ENCODE measurements at regions not wholly inside any gene's neighbourhood (a gene's known extent, or its start where the extent isn't known, plus 50 kb on each side); places are given as distances from the start of the nearest gene placed in this dataset.

GRCh38 chr1:219772265-219773036 is 155.9 kb downstream of the SLC30A10 start:
- TF ChIP-seq GATA3 (IDR thresholded peaks at IDR 0.05; ENCODE audit: low read depth, low read length), result no peak
- TF ChIP-seq GATA2 (IDR thresholded peaks at IDR 0.05; ENCODE audit: low read depth, low read length), result no peak

- TF ChIP-seq GATA3 (IDR thresholded peaks at IDR 0.05; ENCODE audit: low read depth, low read length), result no peak
- no peak for TF ChIP-seq GATA2 (IDR thresholded peaks at IDR 0.05; ENCODE audit: low read depth, low read length)
Observed at GRCh38 chr1:219771080-219771479, 157.3 kb downstream of the SLC30A10 start.

GRCh38 chr1:219763321-219763720 is 150.4 kb upstream of the ZC3H11B start:
- TF ChIP-seq GATA3 (IDR thresholded peaks at IDR 0.05; ENCODE audit: low read depth, low read length) (no peak), GATA2 (IDR thresholded peaks at IDR 0.05; ENCODE audit: low read depth, low read length) (no peak)

- no peak for TF ChIP-seq GATA3 (IDR thresholded peaks at IDR 0.05; ENCODE audit: low read depth, low read length)
- TF ChIP-seq GATA2 (IDR thresholded peaks at IDR 0.05; ENCODE audit: low read depth, low read length), result no peak
Observed at GRCh38 chr1:219761208-219761860, 148.4 kb upstream of the ZC3H11B start.

- TF ChIP-seq GATA2 (IDR thresholded peaks at IDR 0.05; ENCODE audit: low read depth, low read length), result no peak
- TF ChIP-seq GATA3 (IDR thresholded peaks at IDR 0.05; ENCODE audit: low read depth, low read length), result no peak
Observed at GRCh38 chr1:219759095-219759494, 146.2 kb upstream of the ZC3H11B start.

- TF ChIP-seq GATA2 (IDR thresholded peaks at IDR 0.05; ENCODE audit: low read depth, low read length) (peak; percentile 82), GATA3 (IDR thresholded peaks at IDR 0.05; ENCODE audit: low read depth, low read length) (peak; percentile 57; the same call in 1 of the 2 replicates)
Observed at GRCh38 chr1:219757890-219758289, 145.0 kb upstream of the ZC3H11B start.

GRCh38 chr1:219755234-219755633 is 142.3 kb upstream of the ZC3H11B start:
- TF ChIP-seq GATA3 (IDR thresholded peaks at IDR 0.05; ENCODE audit: low read depth, low read length) (no peak), GATA2 (IDR thresholded peaks at IDR 0.05; ENCODE audit: low read depth, low read length) (no peak)

- TF ChIP-seq GATA3 (IDR thresholded peaks at IDR 0.05; ENCODE audit: low read depth, low read length), result no peak
Observed at GRCh38 chr1:219754767-219755166, 141.9 kb upstream of the ZC3H11B start.

GRCh38 chr1:219753914-219754313 is 141.0 kb upstream of the ZC3H11B start:
- TF ChIP-seq GATA2 (IDR thresholded peaks at IDR 0.05; ENCODE audit: low read depth, low read length), result no peak

GRCh38 chr1:219752645-219753044 is 139.7 kb upstream of the ZC3H11B start:
- no peak for TF ChIP-seq GATA2 (IDR thresholded peaks at IDR 0.05; ENCODE audit: low read depth, low read length)
- TF ChIP-seq GATA3 (IDR thresholded peaks at IDR 0.05; ENCODE audit: low read depth, low read length), result no peak

- no peak for TF ChIP-seq GATA2 (IDR thresholded peaks at IDR 0.05; ENCODE audit: low read depth, low read length)
- no peak for TF ChIP-seq GATA3 (IDR thresholded peaks at IDR 0.05; ENCODE audit: low read depth, low read length)
Observed at GRCh38 chr1:219751870-219752507, 139.1 kb upstream of the ZC3H11B start.

GRCh38 chr1:219749370-219749769 is 136.5 kb upstream of the ZC3H11B start:
- no peak for TF ChIP-seq GATA3 (IDR thresholded peaks at IDR 0.05; ENCODE audit: low read depth, low read length)
- TF ChIP-seq GATA2 (IDR thresholded peaks at IDR 0.05; ENCODE audit: low read depth, low read length), result no peak

- no peak for TF ChIP-seq GATA2 (IDR thresholded peaks at IDR 0.05; ENCODE audit: low read depth, low read length)
- TF ChIP-seq GATA3 (IDR thresholded peaks at IDR 0.05; ENCODE audit: low read depth, low read length), result no peak
Observed at GRCh38 chr1:219746141-219746540, 133.2 kb upstream of the ZC3H11B start.

GRCh38 chr1:219744652-219745469 is 132.0 kb upstream of the ZC3H11B start:
- TF ChIP-seq GATA3 (IDR thresholded peaks at IDR 0.05; ENCODE audit: low read depth, low read length) (no peak), GATA2 (IDR thresholded peaks at IDR 0.05; ENCODE audit: low read depth, low read length) (no peak)

Measured in SH-SY5Y (cell line).